Activated T-cell treated with anti-CD3 and anti-CD28 coated beads, Interleukin-2, amount 50 U/mL, for 1 hour (primary cell): ENCODE measurements at regions not wholly inside any gene's neighbourhood (a gene's known extent, or its start where the extent isn't known, plus 50 kb on each side); places are given as distances from the start of the nearest gene placed in this dataset.
A peak's percentile ranks its signal among the peaks of the same experiment; 100 is the strongest.

Source experiments
- DNase-seq: peaks from one replicate; pipeline ENCODE4 v3.0.0-alpha.2; 2020

GRCh38 chr3:57009802-57010201 lies 50.7 kb upstream of the SPATA12 start:
- no peak for DNase-seq

- no peak for DNase-seq
These were observed 51.1 kb upstream of the SPATA12 start for GRCh38 chr3:57009367-57009766.

DNA sequence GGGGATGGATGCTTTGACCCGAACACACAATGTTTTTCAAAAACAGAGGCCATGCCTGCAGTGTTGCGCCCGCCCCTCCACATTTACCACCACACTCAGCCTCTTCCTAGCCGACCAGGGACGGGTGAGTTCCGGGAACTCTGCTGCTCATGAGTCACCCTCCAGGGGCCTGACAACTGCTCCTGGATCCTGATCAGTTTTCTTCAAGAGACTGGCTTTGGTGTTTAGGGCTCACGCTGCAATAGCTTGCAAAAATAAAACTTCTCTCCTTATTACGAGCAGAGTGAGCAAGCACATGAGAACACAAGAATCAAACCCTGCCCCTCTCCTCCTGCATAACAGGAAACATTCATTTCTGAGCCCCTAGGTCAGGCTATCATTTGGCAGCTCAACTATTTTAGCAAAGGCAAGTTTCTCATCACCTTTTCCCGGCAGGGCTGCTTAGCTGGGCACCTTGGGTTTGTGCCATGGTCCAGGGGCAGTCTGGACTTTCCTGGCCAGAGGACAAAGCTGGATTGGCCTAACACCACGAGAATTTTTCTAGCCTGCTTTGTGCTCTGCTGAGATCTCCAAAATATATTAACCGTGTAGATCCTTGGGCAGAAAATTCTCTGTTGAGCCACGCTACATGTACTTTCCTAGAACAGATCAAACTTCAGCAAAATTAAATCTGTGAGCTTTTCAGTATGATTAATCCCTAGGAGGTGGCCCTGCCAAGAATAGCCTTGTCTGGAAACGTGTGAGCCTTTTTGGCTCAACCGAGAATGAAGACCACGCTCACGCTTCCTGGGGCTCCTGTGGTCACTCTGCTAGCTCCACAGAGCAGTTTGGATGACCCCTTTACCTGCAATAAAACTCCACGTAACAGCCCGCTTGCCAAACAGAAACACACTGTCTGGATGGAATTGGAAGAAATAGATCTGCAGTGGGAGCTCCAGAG lies 52.7 kb upstream of the SPATA12 start:
- DNase-seq: no peak

DNA sequence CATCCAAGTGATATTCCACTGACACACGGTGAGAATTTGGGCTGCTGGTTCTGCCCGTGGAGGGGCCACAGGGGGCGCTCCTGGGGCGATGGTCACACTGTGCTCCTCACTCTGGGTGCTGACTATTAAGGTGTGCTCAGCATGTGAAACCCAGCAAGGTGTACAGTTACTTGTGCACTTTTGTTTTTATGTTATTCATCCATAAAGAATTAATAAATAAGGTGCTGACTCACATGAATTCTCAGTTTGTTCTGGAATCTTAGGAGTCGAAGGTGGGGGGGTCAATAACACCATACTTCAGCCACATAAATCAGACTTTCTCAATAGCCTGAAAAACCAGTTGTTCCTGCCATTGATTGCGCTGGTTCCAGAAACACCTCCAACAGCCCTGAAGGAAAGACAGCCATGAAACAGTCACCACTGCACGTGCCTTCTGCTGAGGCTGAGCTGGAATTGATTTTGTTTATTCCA lies 53.5 kb upstream of the SPATA12 start:
- no peak for DNase-seq

DNA sequence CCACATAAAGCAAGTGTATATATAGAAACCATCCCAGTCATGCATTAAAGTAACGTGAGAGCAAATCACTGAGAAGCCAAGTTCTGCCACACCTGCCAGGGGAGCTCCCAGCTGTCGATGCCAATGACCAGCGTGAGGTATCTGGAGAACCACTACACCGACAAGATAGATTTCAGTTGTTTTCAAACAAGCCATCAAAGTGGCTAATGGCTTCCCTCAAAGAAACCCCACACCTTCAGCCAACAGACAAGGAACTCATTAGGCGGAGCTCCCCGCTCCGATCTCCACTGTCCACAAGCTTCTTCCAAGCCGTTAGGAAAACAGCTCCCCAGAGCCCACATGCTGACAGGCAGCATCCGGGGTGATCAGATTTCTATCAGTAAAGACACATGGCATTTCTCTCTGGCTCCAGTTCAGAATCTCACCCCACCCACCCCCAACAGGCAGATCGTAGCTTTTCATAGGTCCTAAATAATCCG lies 54.2 kb upstream of the SPATA12 start:
- no peak for DNase-seq

DNA sequence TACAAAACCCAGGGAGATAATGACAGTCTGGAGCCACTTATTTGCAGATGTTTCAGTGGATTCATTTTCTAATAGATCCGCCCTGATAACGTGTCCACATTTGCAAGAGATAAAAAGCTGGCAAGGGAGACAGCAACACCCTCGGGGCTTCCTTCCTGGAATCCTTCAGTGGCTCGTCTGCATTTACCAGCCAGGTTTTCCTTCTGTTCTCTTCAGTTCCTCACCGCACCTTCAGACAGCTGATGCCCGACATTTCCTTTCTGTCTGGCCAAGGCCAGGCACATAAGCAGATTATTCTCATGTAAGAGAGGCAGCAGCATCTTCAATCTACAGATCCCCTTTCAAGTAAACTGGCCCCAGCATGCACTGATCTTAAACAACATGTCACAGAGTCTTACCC lies 56.2 kb upstream of the SPATA12 start:
- DNase-seq: no peak

DNA sequence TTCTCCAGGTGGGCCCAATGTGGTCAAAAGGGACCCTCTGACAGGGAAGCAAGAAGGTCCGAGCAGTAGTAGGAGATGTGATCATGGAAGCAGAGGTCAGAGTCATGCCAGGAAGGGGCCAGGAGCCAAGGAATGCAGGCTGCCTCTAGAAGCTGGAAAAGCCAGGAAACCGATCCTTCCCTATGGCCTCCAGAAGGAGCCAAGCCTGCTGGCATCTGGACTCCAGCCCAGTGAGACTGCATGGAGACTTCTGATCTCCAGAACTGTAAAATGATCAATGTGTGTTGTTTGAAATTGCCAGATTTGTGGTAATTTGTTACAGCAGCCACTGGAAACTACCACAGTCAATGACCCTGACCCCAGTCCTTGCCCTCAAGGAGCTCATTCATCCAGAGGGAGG lies 56.8 kb upstream of the SPATA12 start:
- no peak for DNase-seq

GRCh38 chr3:57001356-57001755 lies 59.1 kb upstream of the SPATA12 start:
- DNase-seq: no peak

GRCh38 chr3:57000012-57000411 lies 60.5 kb upstream of the SPATA12 start:
- no peak for DNase-seq

- DNase-seq: no peak
These were observed 60.9 kb upstream of the SPATA12 start for GRCh38 chr3:56999547-56999946.

- no peak for DNase-seq
These were observed 62.4 kb upstream of the SPATA12 start for GRCh38 chr3:56998076-56998529.

DNA sequence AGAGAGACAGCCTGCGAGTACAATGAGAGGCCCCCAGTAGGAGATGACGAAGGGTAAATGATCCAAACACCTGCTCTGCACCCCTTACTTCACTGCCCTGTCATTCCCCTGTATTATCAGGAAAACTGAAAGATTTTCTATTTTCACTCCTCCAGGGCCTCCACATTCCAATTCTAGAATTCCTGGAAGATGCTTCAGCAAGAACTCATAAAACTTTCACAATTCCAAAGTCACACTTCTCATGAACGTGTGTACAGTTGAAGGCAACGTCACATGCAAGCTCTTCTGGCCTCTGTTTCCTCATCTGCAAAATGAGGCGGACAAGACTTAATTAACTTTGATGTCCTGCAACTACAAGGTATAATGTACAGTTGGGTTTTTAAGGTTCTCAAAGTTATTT lies 62.8 kb upstream of the SPATA12 start:
- DNase-seq: no peak

DNA sequence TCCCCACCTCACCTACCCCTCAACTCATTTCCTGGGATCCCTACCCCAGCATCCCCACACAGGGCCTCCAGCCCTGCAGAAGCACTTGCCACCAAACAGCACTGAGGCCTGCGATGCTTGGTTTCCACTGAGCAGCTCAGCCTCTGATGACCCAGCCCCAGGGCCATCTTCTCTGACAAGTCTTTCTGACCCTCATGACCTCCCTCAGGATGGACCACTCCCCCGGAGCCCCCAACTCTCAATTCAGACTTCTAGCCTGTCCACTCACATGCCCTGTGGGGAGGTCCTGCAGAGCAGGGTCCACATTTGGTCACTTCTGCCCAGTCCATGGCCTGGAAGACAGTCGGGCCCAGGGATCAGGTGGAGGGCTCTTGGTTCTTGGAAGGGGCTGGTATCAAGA lies 63.4 kb upstream of the SPATA12 start:
- no peak for DNase-seq

DNA sequence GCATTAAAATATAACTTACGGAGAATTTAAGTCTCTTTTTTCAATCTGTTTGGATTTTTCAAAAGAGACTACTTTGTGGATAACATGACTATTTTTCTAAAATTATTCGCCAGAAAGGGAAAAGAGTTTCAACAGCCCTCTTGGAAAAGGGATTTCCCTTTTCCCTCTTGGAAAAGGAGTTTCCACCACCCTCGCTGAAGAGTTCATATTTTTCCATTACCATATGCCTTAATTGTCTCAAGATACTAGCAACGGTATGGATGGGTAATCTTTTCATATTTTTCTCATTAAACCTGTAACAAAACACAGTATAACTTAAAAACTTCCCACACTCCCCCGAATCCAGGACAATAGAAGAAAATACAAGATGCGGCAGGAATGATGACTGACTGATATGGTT lies 66.1 kb upstream of the SPATA12 start:
- no peak for DNase-seq

GRCh38 chr3:56990641-56991015 lies 69.8 kb upstream of the SPATA12 start:
- no peak for DNase-seq

DNA sequence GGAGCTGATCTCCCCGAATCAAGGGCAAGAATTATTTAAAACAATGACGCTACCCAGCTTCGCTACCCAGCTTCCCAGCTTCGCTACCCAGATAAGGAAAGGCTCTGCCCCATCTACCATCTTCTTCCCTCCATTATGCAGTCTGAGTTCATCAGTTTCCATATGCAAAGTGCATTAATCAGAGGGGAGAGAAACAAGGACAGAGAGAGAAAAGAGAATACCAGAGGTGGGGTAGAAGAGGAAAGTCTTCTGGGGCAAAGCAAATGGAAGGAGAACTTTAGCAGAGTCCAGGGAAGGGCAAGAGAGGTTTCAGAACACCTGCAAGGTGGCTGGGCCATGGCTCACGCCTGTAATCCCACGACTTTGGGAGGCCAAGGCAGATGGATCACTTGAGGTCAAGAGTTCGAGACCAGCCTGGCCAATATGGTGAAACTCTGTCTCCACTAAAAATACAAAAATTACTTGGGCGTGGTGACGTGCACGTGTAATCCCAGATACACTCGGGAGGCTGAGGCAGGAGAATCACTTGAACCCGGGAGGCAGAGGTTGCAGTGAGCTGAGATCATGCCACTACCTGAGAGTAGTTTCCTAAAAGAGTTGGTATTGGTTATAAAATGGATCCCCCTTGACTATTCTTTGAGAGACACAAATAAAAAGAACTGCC lies 70.4 kb upstream of the SPATA12 start:
- DNase-seq: no peak

GRCh38 chr3:56989169-56989976 lies 71.1 kb upstream of the SPATA12 start:
- DNase-seq: no peak

- DNase-seq: peak; percentile 68
These were observed 71.9 kb upstream of the SPATA12 start for GRCh38 chr3:56988458-56989168.

DNA sequence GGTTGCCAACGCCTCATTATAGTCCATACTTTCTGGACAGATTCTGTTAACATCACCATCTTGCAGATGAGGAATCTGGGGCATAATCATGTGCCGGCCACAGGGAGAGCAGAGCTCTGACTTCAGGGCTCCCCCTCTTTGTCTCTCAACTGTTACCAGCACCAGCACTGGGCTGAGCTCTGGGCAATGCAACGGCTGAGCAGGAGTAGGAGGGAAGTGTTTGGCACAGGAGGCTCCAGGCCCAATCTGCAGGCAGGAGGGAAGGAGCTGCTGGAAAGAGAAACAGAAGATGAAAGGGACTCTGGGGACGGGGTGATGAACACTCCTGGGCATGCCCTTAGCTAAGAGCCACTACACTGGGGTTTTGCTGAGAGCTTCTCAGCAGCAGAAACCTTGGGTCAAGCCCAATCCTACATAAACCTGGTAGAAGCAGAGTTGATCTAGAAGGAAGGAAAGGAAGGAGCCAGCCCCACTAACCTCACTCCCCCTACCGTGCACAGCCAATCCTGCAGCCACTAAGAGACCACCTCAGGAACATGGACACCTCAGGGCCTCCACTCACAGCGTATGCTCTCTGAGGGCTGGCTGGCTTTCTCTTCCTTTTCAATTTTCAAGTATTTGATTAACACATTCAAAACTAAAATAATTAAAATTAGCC lies 73.1 kb upstream of the SPATA12 start:
- peak; percentile 23 for DNase-seq

- no peak for DNase-seq
These were observed 74.1 kb upstream of the SPATA12 start for GRCh38 chr3:56986347-56986746.

DNA sequence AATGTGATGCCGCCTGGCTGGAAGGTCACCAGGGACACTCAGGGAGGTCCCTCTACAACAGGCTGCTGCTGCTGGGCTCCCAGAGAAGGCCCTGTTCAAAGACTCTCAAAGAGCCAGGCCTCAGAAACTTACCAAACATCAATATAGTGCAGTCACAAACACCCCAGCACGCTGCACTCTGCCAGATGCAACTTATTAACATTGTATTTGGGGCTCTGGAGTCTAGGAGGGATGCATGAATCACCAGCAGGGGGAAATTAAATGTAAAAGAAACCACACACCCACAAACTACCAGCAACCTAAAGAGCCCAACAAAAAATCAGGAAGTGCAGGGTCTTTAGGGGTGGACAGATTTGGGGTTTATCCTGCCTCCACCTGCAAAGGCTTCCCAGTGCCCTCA lies 74.6 kb upstream of the SPATA12 start:
- DNase-seq: no peak

GRCh38 chr3:56985460-56985859 lies 75.0 kb upstream of the SPATA12 start:
- DNase-seq: no peak
